Neural progenitor cell (in vitro differentiated cells): ENCODE measurements at regions not wholly inside any gene's neighbourhood (a gene's known extent, or its start where the extent isn't known, plus 50 kb on each side); places are given as distances from the start of the nearest gene placed in this dataset.

Experiments used
- DNase-seq: peaks from one replicate; pipeline ENCODE4 v3.0.0-alpha.2; 2016; ENCODE audit warnings: low spot score
- H2AFZ ChIP-seq: fragments of 200-600 bp; sonication (generic); replicated peaks from 2 replicates; pipeline ENCODE4 v1.6.1; 2016; ENCODE audit warnings: antibody characterized with exemption
- H3F3A ChIP-seq: fragments of 200-600 bp; sonication (generic); 2 replicates; pipeline ENCODE4 v1.6.1; 2016; ENCODE audit warnings: antibody characterized with exemption, low read depth
- H3K27ac ChIP-seq: fragments of 200-600 bp; sonication (generic); 2 replicates; pipeline ENCODE4 v1.5.1; 2016; ENCODE audit warnings: mild to moderate bottlenecking
- H3K27me3 ChIP-seq: fragments of 200-600 bp; sonication (generic); 2 replicates; pipeline ENCODE4 v1.6.1; 2016; ENCODE audit warnings: mild to moderate bottlenecking, moderate library complexity
- H3K36me3 ChIP-seq: fragments of 200-600 bp; sonication (generic); 2 replicates; pipeline ENCODE4 v1.5.1; 2016
- H3K4me1 ChIP-seq: fragments of 200-600 bp; sonication (generic); 2 replicates; pipeline ENCODE4 v1.6.1; 2016; ENCODE audit warnings: mixed run types
- H3K4me2 ChIP-seq: fragments of 200-600 bp; sonication (generic); 2 replicates; pipeline ENCODE4 v1.6.1; 2016
- H3K4me3 ChIP-seq: fragments of 200-600 bp; sonication (generic); 2 replicates; pipeline ENCODE4 v1.5.1; 2016
- H3K79me2 ChIP-seq: fragments of 200-600 bp; sonication (generic); 2 replicates; pipeline ENCODE4 v1.6.1; 2016; ENCODE audit warnings: low read depth
- H3K9ac ChIP-seq: fragments of 200-600 bp; sonication (generic); 2 replicates; pipeline ENCODE4 v1.6.1; 2016
- H3K9me3 ChIP-seq: fragments of 200-600 bp; sonication (generic); 2 replicates; pipeline ENCODE4 v1.5.1; 2016; ENCODE audit warnings: low read depth
- H4K20me1 ChIP-seq: fragments of 200-600 bp; sonication (generic); 2 replicates; pipeline ENCODE4 v1.6.1; 2016; ENCODE audit warnings: low read depth
- H3K27ac Mint-ChIP-seq: 3 replicates; pipeline ENCODE4 v1.8.0; 2021; ENCODE audit warnings: mixed read lengths
- H3K27me3 Mint-ChIP-seq: 2 replicates; pipeline ENCODE4 v1.8.0; 2022; ENCODE audit warnings: low read depth, mild to moderate bottlenecking, inconsistent platforms, moderate library complexity, mixed read lengths; ENCODE audit not compliant: insufficient read depth
- H3K36me3 Mint-ChIP-seq: 3 replicates; pipeline ENCODE4 v1.8.0; 2021; ENCODE audit warnings: mixed read lengths
- H3K4me1 Mint-ChIP-seq: 3 replicates; pipeline ENCODE4 v1.8.0; 2021; ENCODE audit warnings: mixed read lengths
- H3K4me3 Mint-ChIP-seq: 3 replicates; pipeline ENCODE4 v1.8.0; 2021; ENCODE audit warnings: mild to moderate bottlenecking, moderate library complexity, mixed read lengths
- H3K9me3 Mint-ChIP-seq: 3 replicates; pipeline ENCODE4 v1.8.0; 2020; ENCODE audit warnings: mixed read lengths
- EZH2 ChIP-seq: fragments of 200-600 bp; sonication (generic); IDR thresholded peaks from 2 replicates; pipeline ENCODE4 v1.6.1; 2017; ENCODE audit warnings: antibody characterized with exemption, mild to moderate bottlenecking, moderate library complexity
- EZH2phosphoT487 ChIP-seq: fragments of 200-600 bp; sonication (generic); IDR thresholded peaks from 2 replicates; pipeline ENCODE4 v1.6.1; 2017; ENCODE audit warnings: antibody characterized with exemption
- TF ChIP-seq, protein P1 (sequence below): fragments of 200-600 bp; sonication (generic); IDR thresholded peaks from 2 replicates; pipeline ENCODE4 v1.5.1; 2017; ENCODE audit warnings: antibody characterized with exemption, mild to moderate bottlenecking

DNA sequence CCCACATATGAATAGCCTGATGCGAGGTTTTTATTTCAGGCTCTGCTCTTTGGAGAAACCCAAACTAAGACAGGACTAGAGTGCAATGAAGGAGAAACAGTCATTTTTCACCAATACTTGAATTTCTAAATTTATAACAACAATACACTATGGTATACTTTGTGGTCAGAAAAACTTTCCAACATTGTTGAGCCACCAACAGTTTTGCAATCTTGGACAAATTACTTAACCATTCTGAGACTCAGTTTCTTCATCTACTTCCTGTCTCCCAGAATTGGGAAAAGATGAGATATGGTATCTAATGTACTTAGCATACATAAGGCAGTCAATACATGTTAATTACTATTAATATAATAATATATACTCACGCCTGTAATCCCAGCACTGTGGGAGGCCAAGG is 519.8 kb upstream of the PLXNA2 start:
- Mint-ChIP-seq H3K27ac (no peak overlapping the region), H3K4me1 (no peaks in the 10 kb centered on the region), H3K36me3 (no peaks in the 10 kb centered on the region), H3K4me3 (no peak overlapping the region), H3K9me3 (no peaks in the 10 kb centered on the region), H3K27me3 (no peaks in the 10 kb centered on the region)
- H3K36me3 ChIP-seq, result no peaks in the 10 kb centered on the region
- H3K79me2 ChIP-seq, result no peaks in the 10 kb centered on the region
- H3K9me3 ChIP-seq, result no peaks in the 10 kb centered on the region
- H3K4me1 ChIP-seq, result no peaks in the 10 kb centered on the region
- no peak overlapping the region for H3K4me2 ChIP-seq
- no peak overlapping the region for H3K27ac ChIP-seq
- H3K9ac ChIP-seq, result no peak overlapping the region
- no peak overlapping the region for H2AFZ ChIP-seq
- TF ChIP-seq EZH2, result no peak
- TF ChIP-seq EZH2phosphoT487, result no peak
- TF ChIP-seq, protein P1, sequence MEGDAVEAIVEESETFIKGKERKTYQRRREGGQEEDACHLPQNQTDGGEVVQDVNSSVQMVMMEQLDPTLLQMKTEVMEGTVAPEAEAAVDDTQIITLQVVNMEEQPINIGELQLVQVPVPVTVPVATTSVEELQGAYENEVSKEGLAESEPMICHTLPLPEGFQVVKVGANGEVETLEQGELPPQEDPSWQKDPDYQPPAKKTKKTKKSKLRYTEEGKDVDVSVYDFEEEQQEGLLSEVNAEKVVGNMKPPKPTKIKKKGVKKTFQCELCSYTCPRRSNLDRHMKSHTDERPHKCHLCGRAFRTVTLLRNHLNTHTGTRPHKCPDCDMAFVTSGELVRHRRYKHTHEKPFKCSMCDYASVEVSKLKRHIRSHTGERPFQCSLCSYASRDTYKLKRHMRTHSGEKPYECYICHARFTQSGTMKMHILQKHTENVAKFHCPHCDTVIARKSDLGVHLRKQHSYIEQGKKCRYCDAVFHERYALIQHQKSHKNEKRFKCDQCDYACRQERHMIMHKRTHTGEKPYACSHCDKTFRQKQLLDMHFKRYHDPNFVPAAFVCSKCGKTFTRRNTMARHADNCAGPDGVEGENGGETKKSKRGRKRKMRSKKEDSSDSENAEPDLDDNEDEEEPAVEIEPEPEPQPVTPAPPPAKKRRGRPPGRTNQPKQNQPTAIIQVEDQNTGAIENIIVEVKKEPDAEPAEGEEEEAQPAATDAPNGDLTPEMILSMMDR, result no peak
- H3K27me3 ChIP-seq, result no peaks in the 10 kb centered on the region
- no peaks in the 10 kb centered on the region for H3F3A ChIP-seq
- H3K4me3 ChIP-seq, result no peak overlapping the region
- DNase-seq, result no peak
- no peaks in the 10 kb centered on the region for H4K20me1 ChIP-seq

GRCh38 chr1:208766832-208767231 is 522.6 kb upstream of the PLXNA2 start:
- H3K27ac ChIP-seq, result no peak overlapping the region
- H3K27me3 ChIP-seq, result no peaks in the 10 kb centered on the region
- no peak overlapping the region for H3K27ac Mint-ChIP-seq
- H3K27me3 Mint-ChIP-seq, result no peaks in the 10 kb centered on the region
- TF ChIP-seq EZH2phosphoT487 (no peak), EZH2 (no peak)
- TF ChIP-seq, protein P1, result no peak
- no peak for DNase-seq
- no peak overlapping the region for H3K4me2 ChIP-seq
- no peaks in the 10 kb centered on the region for H3K36me3 ChIP-seq
- H3K4me1 ChIP-seq, result peaks cover 7% of the 10 kb centered on the region
- no peaks in the 10 kb centered on the region for H3K36me3 Mint-ChIP-seq
- no peaks in the 10 kb centered on the region for H3K9me3 Mint-ChIP-seq
- H2AFZ ChIP-seq, result peak overlapping the region; percentile 50
- H3K9me3 ChIP-seq, result no peaks in the 10 kb centered on the region
- H3K79me2 ChIP-seq, result no peaks in the 10 kb centered on the region
- H3K4me3 Mint-ChIP-seq, result no peak overlapping the region
- peaks cover 2% of the 10 kb centered on the region for H3K4me1 Mint-ChIP-seq
- H3K4me3 ChIP-seq, result no peak overlapping the region
- no peaks in the 10 kb centered on the region for H3F3A ChIP-seq
- H4K20me1 ChIP-seq, result no peaks in the 10 kb centered on the region
- no peak overlapping the region for H3K9ac ChIP-seq

DNA sequence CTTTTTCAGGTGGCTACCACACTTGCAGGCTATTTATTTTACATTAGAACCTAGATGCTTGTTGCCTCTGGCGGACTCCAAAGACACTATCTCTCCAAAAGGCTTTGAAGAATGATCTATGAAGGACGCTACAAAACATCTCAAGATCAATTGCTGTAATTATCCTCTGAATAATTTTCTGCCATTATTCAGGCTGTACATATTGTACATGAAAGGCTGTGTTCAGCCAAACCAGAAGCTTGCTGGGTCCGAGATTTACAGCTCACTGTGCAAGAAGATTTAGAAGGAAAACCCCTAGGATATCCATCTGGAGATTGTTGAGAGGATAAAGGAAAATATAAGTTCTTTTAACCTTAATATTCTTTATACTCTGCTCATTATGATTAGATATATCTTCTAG is 523.6 kb upstream of the PLXNA2 start:
- no peak overlapping the region for H3K4me3 ChIP-seq
- no peak for DNase-seq
- H3K9me3 Mint-ChIP-seq, result peaks cover 2% of the 10 kb centered on the region
- no peaks in the 10 kb centered on the region for H3K79me2 ChIP-seq
- H3K27ac Mint-ChIP-seq, result no peak overlapping the region
- H3K4me1 Mint-ChIP-seq, result peaks cover 3% of the 10 kb centered on the region
- no peak overlapping the region for H3K9ac ChIP-seq
- no peak overlapping the region for H3K4me3 Mint-ChIP-seq
- H3K4me1 ChIP-seq, result peaks cover 7% of the 10 kb centered on the region
- no peak overlapping the region for H2AFZ ChIP-seq
- H4K20me1 ChIP-seq, result no peaks in the 10 kb centered on the region
- no peaks in the 10 kb centered on the region for H3K27me3 ChIP-seq
- TF ChIP-seq EZH2 (no peak), EZH2phosphoT487 (no peak)
- TF ChIP-seq, protein P1, result no peak
- H3K27ac ChIP-seq, result no peak overlapping the region
- H3F3A ChIP-seq, result no peaks in the 10 kb centered on the region
- no peaks in the 10 kb centered on the region for H3K9me3 ChIP-seq
- H3K27me3 Mint-ChIP-seq, result no peaks in the 10 kb centered on the region
- no peaks in the 10 kb centered on the region for H3K36me3 Mint-ChIP-seq
- H3K4me2 ChIP-seq, result no peak overlapping the region
- no peaks in the 10 kb centered on the region for H3K36me3 ChIP-seq

GRCh38 chr1:208772891-208773290 is 528.7 kb upstream of the PLXNA2 start:
- Histone ChIP-seq H3K27ac (no peak overlapping the region), H3K9ac (no peak overlapping the region), H4K20me1 (no peaks in the 10 kb centered on the region), H3K4me2 (no peak overlapping the region), H3K9me3 (no peaks in the 10 kb centered on the region), H3K4me1 (peaks cover 7% of the 10 kb centered on the region), H3K27me3 (no peaks in the 10 kb centered on the region), H3K36me3 (no peaks in the 10 kb centered on the region), H3K4me3 (no peak overlapping the region), H3F3A (no peaks in the 10 kb centered on the region), H3K79me2 (no peaks in the 10 kb centered on the region), H2AFZ (no peak overlapping the region)
- H3K27ac Mint-ChIP-seq, result no peak overlapping the region
- H3K4me3 Mint-ChIP-seq, result no peak overlapping the region
- no peaks in the 10 kb centered on the region for H3K36me3 Mint-ChIP-seq
- no peak for DNase-seq
- H3K27me3 Mint-ChIP-seq, result no peaks in the 10 kb centered on the region
- H3K4me1 Mint-ChIP-seq, result peaks cover 5% of the 10 kb centered on the region
- H3K9me3 Mint-ChIP-seq, result peaks cover 4% of the 10 kb centered on the region
- no peak for TF ChIP-seq EZH2phosphoT487
- no peak for TF ChIP-seq EZH2
